Raji (cell line): ENCODE measurements at regions not wholly inside any gene's neighbourhood (a gene's known extent, or its start where the extent isn't known, plus 50 kb on each side); places are given as distances from the start of the nearest gene placed in this dataset.

Experiments
- POLR2A ChIP-seq: IDR thresholded peaks from 2 replicates; pipeline ENCODE4 v1.6.1; 2011; ENCODE audit warnings: low read depth, low read length, control low read depth; ENCODE audit not compliant: insufficient read depth

DNA sequence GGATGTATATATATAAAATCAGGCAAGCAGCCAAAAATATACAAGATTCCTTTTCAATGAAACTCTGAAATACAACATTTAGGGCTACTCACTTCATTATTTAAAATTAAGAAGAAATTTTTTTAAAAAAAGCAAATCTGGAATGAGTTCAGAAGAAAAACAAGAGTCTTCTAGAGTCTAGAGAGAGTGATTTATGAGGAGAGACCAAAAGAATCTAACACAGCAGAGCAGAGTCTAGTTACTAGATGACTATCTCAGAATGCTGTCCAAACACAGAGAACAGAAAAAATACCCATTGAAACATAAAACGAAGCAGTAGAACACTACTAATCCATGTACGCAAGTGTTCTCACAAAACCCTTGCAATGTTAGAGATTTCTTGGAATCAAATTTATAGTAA lies 275.2 kb upstream of the CBLB start:
- TF ChIP-seq POLR2A = no peak

DNA sequence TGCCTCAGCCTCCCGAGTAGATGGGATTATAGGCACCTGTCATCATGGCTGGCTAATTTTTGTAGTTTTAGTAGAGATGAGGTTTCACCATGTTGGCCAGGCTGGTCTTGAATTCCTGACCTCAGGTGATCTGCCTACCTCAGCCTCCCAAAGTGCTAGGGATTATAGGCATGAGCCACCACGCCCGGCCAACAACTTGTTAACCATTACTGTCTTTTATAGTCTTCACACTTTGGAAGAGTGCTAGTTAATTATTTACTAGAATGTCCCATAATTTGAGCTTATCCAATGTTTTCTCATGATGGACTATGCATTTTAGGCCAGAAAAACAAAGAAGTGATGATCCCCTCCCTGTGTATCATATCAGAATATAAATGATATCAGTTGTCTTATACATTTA lies 288.6 kb upstream of the CBLB start:
- TF ChIP-seq POLR2A = no peak

DNA sequence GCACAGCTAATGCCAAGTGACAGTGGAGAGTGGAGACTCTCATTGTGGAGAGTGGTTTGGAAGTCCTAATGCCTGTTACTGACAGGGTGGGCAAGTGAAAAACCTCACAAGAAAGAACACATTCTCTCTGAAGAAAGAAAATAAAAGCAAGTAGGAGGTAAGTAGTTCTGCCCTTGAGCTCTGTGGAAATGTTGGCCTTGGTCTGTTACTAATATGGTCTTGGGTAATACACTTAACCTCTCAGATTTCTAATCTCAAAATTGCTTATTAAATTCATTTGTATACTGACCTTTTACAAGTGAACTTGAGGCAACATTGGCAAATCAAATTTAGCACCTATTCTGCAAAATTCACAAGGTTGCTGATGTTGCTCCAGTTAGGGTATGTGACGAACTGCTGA lies 291.6 kb upstream of the CBLB start:
- no peak for TF ChIP-seq POLR2A

DNA sequence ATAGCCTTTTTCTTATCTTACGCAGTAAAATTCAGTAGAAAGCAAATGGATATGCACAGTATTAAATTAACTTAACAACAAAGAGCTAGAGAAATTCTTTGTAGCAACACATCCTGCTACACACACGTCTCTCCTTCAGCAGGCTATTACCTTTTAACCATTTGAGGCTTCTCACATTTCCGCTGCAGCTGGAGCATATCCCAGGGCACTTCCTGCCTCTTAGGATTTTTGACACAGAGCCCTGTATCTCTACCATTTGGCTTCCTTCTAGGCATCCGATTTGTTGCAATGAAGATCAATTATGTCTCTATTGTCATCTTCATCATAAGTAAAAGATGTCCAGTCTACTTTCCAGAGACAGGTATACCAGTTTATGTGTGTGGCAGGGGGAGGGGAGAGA lies 292.4 kb upstream of the CBLB start:
- no peak for TF ChIP-seq POLR2A

DNA sequence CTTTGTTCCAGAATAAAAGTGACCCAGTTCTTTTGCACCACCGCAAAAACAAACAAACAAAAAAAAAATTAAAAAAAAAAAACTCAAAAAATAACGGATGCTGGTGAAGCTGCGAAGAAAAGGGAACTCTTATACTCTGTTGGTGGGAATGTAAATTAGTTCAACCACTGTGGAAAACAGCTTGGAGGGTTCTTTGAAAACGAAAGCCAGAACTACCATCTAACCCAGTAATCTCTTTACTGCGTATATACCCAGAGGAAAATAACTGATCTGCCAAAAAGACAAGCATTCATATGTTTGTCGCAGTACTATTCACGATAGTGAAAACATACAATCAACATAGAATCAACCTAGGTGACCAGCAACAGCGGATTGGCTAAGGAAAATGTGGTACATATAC lies 298.9 kb upstream of the CBLB start:
- TF ChIP-seq POLR2A = no peak

DNA sequence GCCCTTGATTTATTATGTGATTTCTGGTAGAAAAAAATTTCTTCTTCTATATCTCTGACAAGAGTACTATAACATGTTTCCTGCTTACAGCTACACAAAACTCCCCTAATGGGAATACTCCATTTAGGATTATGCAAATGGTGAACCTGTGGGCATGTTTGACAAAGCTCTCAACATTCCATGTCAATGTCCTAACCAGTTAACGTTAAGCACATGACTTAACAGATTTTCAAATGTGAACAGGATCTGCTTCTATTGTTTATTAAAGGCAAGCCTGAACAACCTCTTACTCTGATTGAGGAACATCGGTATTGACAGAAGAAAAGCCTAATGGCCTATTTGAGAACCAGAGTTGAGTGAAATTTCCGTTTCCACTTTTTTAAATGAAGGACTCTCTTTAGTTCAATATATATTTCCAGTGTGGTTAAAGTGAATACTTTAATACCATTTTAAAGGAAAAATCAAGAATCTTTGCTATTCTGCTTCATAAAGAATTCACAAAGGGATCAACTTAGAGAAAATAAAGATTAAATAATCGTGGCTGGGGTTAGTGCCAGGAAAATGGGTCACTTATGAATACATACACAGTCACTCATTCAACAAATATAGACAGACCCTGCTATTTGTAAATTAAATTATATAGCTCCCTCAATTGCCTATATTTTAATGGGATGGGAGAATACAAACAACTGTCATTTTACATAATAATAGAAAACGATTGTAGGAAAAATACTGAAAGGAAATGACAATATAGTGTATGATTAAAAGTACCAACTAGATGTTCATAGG lies 300.3 kb upstream of the CBLB start:
- TF ChIP-seq POLR2A = no peak

DNA sequence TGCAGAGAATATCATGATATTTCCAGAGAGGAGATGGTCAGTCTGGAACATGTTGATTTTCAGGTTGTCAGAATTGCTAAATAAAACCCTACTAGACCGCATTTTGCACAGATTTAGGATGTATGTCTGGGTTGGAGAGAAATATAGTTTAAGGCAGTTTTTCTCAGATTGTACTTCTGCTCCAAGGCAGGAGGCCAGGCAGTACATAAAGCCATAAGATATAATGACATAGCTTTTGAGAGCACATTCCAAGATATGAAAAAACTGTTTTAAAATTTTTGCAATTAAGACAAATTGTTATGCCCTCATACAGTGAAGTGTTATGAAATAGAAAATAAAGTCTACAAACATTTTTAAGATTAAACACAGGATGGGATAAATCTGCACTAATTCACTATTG lies 301.8 kb upstream of the CBLB start:
- no peak for TF ChIP-seq POLR2A

DNA sequence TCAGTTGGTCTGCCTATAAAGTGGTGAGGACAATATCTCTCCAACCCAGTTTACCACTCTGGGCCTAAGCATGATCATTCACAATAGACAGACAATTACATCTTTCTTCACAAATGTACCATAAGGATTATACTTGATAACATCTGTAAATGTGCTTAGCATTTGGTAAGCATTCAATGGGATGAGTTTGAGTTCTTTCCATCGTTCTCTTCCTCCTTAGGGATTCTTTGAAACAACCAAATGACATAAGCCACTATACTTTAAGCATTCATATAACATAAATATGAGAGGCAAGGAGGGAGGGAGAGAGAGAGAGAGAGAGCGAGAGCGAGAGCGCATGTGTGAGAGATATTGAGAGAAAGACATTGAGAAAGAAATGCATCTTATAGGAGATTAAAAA lies 303.3 kb upstream of the CBLB start:
- no peak for TF ChIP-seq POLR2A

DNA sequence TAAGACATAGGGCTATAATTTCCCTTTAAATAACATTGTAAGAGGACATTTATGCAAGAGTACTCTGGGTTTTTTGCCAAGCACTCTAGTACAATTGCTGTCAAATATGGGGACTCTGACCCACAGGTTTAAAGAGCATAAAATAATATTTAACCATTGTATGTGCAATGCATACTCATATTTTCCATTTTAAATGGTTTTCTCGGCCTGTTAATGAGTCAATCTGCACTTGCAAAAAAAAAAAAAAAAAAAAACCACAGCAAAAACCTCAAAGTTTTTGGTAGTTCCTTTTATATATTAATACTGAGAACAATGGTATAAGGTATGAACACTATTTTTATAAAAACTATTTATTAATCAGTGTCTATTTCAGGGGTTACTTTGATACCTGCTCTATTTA lies 304.0 kb upstream of the CBLB start:
- TF ChIP-seq POLR2A = no peak

DNA sequence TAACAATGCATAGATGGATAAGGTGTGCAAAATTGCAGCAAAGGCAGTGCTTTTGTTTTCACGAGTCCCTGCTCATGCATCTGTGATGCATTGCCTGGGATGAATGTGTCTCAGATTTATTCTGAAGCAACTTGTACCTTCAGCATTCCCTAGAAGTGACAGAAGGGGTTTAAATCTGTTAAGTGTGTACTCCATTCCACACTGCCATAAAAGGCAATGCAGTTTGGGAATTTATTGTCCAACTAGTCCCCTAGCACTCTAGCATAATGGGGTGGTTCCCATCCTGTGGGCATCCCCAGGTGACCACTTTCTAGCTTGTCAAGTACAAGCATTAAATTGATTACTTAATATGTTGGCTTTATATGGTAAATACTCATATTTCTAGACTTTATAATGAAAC lies 306.5 kb upstream of the CBLB start:
- TF ChIP-seq POLR2A = no peak

DNA sequence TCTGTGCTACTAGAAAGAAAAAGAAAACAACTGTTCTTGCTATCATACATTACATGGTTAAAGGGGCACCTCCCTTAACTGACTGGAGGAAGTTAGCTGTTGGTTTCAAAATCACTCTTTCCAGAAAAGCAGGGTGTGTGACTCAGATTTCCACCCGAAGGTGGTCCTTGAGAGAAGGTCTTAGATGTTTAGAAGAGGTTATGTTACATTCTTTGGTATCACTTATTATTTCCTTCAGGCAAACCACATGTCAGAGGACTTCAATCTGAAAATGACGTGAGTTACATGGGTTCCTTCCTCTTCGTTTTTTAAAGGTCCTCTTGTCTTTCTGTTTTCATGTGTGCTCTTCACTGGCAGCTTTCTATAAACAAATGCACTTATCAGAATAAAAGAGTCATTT lies 307.9 kb upstream of the CBLB start:
- no peak for TF ChIP-seq POLR2A

DNA sequence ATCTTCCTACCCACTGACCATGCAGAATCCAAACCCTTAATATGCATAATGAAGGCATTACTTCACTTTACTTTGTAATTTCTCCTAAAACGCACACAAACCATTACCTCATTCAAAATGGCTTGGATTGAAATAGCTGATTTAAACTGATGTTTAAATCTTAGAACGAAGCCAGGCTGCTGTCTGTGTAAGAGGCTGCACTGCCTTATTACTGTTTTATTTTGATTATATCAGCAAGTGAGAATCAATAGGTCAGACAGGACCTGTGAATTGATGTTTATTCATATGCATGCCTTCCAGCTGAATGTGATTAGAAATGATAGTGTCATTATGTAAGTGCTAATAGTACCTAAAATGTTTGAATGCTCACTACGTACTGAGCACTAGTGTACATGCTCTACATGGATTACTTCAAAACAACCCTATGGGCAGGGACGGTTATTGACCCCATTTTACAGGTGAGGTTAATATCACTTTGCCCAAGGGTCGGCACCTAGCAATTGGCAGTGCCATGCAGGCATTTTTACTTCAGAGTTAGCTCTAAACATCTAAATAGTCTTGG lies 314.2 kb upstream of the CBLB start:
- no peak for TF ChIP-seq POLR2A

DNA sequence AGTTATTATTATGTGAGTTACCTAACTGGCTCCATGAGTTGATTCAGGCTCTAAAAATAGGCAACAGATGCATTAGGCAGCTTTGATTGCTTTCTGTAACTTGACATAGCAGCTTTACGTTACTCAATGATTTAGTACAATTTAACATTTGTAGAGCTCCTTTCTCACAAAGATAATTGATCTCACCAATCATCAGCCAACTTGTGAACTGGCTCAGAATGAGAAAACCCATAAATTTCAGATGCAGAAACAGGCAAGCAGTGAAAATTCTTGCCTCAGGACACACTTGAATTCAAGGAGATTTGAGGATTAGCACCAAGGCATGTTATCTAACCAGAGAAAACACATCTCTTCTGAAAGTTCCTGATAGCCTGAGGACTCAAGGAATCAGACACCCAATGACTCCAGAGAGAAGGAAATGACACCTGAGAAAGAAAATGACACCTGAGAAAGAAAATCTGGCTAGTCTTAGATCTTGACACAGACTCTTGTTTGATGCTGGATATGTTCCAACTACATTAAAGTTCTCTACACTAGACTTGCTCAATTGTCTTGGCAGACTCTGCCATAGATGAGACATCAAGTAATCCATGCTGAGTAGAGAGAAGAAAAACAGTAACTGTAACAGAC lies 315.1 kb upstream of the CBLB start:
- no peak for TF ChIP-seq POLR2A

DNA sequence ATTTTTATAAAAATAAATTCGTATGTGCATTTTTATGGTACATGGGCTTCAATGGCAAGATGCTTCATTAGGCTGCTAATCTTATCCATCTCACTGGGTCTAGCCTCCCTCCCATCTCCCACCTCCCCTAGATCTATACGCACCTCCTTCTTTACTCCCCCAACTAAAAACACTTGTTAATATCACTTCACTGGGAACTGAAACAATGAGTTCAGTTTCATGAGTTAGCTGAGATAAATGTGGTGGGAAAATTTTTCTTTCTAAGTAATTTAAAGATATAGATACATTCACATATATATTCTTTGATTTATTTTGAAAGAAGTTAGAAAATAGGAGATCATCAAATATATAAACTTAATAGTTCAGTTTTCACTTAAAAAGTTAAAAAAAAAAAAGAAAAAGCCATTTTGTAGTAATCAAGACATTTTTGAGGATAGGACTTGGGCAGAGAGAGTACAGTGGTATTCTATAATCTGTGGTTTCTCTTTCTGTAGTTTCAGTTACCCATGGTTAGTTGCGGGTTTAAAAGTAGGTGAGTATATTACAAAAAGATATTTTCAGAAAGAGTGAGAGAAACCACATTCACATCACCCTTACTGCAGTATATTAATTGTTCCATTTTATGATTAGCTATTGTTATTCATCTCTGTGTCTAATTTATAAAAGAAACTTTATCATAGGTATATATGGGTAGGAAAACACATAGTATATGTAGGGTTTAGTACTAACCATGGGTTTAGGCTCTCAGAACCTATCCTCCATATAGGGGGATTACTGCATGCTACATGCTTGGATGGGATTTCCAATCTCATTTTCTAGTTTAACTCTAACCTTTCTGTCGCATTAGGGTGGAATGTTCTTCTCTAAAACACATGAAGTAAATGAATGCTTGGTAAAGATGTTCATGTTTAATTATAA lies 316.0 kb upstream of the CBLB start:
- no peak for TF ChIP-seq POLR2A

DNA sequence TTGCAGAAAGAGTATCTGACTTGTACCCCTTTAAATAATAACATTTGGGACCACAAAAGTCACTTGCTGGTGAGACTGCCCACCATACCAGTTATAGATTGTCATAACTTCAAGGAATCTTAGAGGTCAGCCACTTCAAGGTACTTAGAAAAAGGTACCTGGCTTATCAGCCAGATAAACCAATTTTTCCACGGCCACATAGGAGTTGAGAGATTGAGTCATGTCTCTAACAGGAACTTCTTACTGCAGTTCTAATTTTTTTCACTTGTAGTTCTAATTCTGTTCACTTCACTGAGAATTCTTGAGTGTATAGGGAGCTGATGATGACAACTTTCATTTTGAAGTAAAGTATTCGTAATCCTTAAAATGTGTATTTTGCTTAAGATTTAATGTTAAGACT lies 317.1 kb upstream of the CBLB start:
- no peak for TF ChIP-seq POLR2A
